Stomach (tissue), 8 donors: ENCODE measurements at regions not wholly inside any gene's neighbourhood (a gene's known extent, or its start where the extent isn't known, plus 50 kb on each side); places are given as distances from the start of the nearest gene placed in this dataset.

Experiments used
- DNase-seq, 2 donors: peaks; one replicate each; pipeline versions ENCODE4 v3.0.0 to v3.0.0-alpha.2; 2013 to 2019
- H3K27ac ChIP-seq, 5 donors: fragments of 200-600 bp in 4 of 5; sonication (generic) in 4 of 5; one replicate each; pipeline ENCODE4 v1.5.1; 2013 to 2019; ENCODE audit warnings: mild to moderate bottlenecking in 1 of 5, moderate library complexity in 1 of 5
- H3K27me3 ChIP-seq, 3 donors: fragments of 200-600 bp; sonication (generic); one replicate each; pipeline ENCODE4 v1.5.1; 2017 to 2019; ENCODE audit warnings: mixed run types in 1 of 3
- H3K36me3 ChIP-seq, 4 donors: fragments of 200-600 bp; sonication (generic); 1 replicate in 3 of 4; 2 replicates in 1 of 4; pipeline ENCODE4 v1.5.1; 2016 to 2019
- H3K4me1 ChIP-seq, 4 donors: fragments of 200-600 bp; sonication (generic); one replicate each; pipeline ENCODE4 v1.5.1; 2016 to 2019
- H3K4me3 ChIP-seq, 4 donors: fragments of 200-600 bp; sonication (generic) in 3 of 4; one replicate each; pipeline ENCODE4 v1.5.1; 2016 to 2019; ENCODE audit warnings: mild to moderate bottlenecking in 1 of 4
- H3K9me3 ChIP-seq, 4 donors: fragments of 200-600 bp; sonication (generic); one replicate each; pipeline ENCODE4 v1.5.1; 2016 to 2019
- CTCF ChIP-seq, 7 experiments: fragments of 450-650 bp in 4 of 7; fragments of 200-600 bp in 3 of 7; sonication (generic) in 3 of 7; IDR thresholded peaks; one replicate each; pipeline ENCODE4 v1.5.1; 2016 to 2019; ENCODE audit warnings: antibody characterized with exemption in 7 of 7, control low read depth in 2 of 7, mild to moderate bottlenecking in 1 of 7
- EP300 ChIP-seq: sonication (generic); formaldehyde crosslinking; IDR thresholded peaks from one replicate; pipeline ENCODE4 v1.6.1; 2017; ENCODE audit warnings: antibody characterized with exemption
- POLR2A ChIP-seq, 4 donors: fragments of 450-650 bp; IDR thresholded peaks; one replicate each; pipeline ENCODE4 v1.6.1; 2016; ENCODE audit warnings: antibody characterized with exemption in 4 of 4, control low read depth in 2 of 4, mild to moderate bottlenecking in 1 of 4, moderate library complexity in 1 of 4
- POLR2AphosphoS5 ChIP-seq, 3 donors: sonication (generic); formaldehyde crosslinking; IDR thresholded peaks; one replicate each; pipeline ENCODE4 v1.6.1; 2016; ENCODE audit warnings: antibody characterized with exemption in 3 of 3
- WGBS, 5 donors: extraction: QIAGEN DNeasy Blood & Tissue Kit in 3 of 5; methylation state at CpG; one replicate each; pipeline versions ENCODE4 v1.1.5 to v1.1.7; 2013 to 2018; 5-methylcytosine and 5-hydroxymethylcytosine counted together
- intact Hi-C: fragments of 100-400 bp; cut with DNase I; formaldehyde crosslinking; loops from one replicate; pipeline ENCODE4 v1.15.1; 2023; ENCODE audit warnings: low total_unique reads
- donor health status: healthy with polysubstance abuse.
- donor health status: Bipolar disorder and iron deficiency.
- donor health status: healthy.

- TF ChIP-seq EP300 (no peak), CTCF (IDR thresholded peaks at IDR 0.05) (no peak), POLR2AphosphoS5 (IDR thresholded peaks at IDR 0.05) (no peak), POLR2A (IDR thresholded peaks at IDR 0.05) (no peak)
- H3K27me3 ChIP-seq = no peaks in the 10 kb centered on the region
- no peak overlapping the region for H3K4me3 ChIP-seq
- DNase-seq = no peak
- no peaks in the 10 kb centered on the region for H3K4me1 ChIP-seq
- H3K27ac ChIP-seq = no peak overlapping the region
- intact Hi-C loops = no loop called here
- 73 to 81% (median 79%) methylated on average over 5 of the region's 5 CpGs for WGBS, 5 donors
- no peaks in the 10 kb centered on the region for H3K36me3 ChIP-seq
- H3K9me3 ChIP-seq = no peaks in the 10 kb centered on the region
These were observed 402.9 kb upstream of the MAP3K7 start for GRCh38 chr6:90989763-90990162.

GRCh38 chr6:90984066-90984465, 397.2 kb upstream of the MAP3K7 start:
- no peaks in the 10 kb centered on the region for H3K36me3 ChIP-seq
- 62 to 77% (median 65%) methylated on average over 3 of the region's 3 CpGs for WGBS, 5 donors
- no peaks in the 10 kb centered on the region for H3K9me3 ChIP-seq
- TF ChIP-seq EP300 = no peak
- no peak for TF ChIP-seq CTCF (IDR thresholded peaks at IDR 0.05)
- TF ChIP-seq POLR2AphosphoS5 (IDR thresholded peaks at IDR 0.05) = no peak
- TF ChIP-seq POLR2A (IDR thresholded peaks at IDR 0.05) = no peak
- intact Hi-C loops = no loop called here
- H3K27me3 ChIP-seq = no peaks in the 10 kb centered on the region
- DNase-seq = no peak
- no peak overlapping the region for H3K4me3 ChIP-seq
- no peaks in the 10 kb centered on the region for H3K4me1 ChIP-seq
- no peak overlapping the region for H3K27ac ChIP-seq

- H3K9me3 ChIP-seq = no peaks in the 10 kb centered on the region
- no peak for TF ChIP-seq POLR2AphosphoS5 (IDR thresholded peaks at IDR 0.05)
- TF ChIP-seq EP300 = no peak
- TF ChIP-seq CTCF (IDR thresholded peaks at IDR 0.05) = no peak
- no peak for TF ChIP-seq POLR2A (IDR thresholded peaks at IDR 0.05)
- no peak overlapping the region for H3K4me3 ChIP-seq
- 47 to 56% (median 56%) methylated on average over 4 of the region's 4 CpGs for WGBS, 5 donors
- H3K4me1 ChIP-seq = no peaks in the 10 kb centered on the region
- no peak overlapping the region for H3K27ac ChIP-seq
- intact Hi-C loops = no loop called here
- no peaks in the 10 kb centered on the region for H3K36me3 ChIP-seq
- H3K27me3 ChIP-seq = no peaks in the 10 kb centered on the region
- DNase-seq = no peak
These were observed 396.6 kb upstream of the MAP3K7 start for GRCh38 chr6:90983462-90983861.

GRCh38 chr6:90982581-90982980, 395.7 kb upstream of the MAP3K7 start:
- H3K27ac ChIP-seq = no peak overlapping the region
- TF ChIP-seq POLR2A (IDR thresholded peaks at IDR 0.05) = no peak
- TF ChIP-seq EP300 = no peak
- no peak for TF ChIP-seq CTCF (IDR thresholded peaks at IDR 0.05)
- TF ChIP-seq POLR2AphosphoS5 (IDR thresholded peaks at IDR 0.05) = no peak
- H3K36me3 ChIP-seq = no peaks in the 10 kb centered on the region
- H3K9me3 ChIP-seq = no peaks in the 10 kb centered on the region
- no peaks in the 10 kb centered on the region for H3K27me3 ChIP-seq
- H3K4me3 ChIP-seq = no peak overlapping the region
- H3K4me1 ChIP-seq = no peaks in the 10 kb centered on the region
- intact Hi-C loops = no loop called here
- WGBS, 5 donors = 79 to 90% (median 84%) methylated on average over 7 of the region's 7 CpGs
- DNase-seq = no peak

GRCh38 chr6:90982051-90982450, 395.2 kb upstream of the MAP3K7 start:
- TF ChIP-seq POLR2A (IDR thresholded peaks at IDR 0.05) (no peak), POLR2AphosphoS5 (IDR thresholded peaks at IDR 0.05) (no peak), CTCF (IDR thresholded peaks at IDR 0.05) (no peak), EP300 (no peak)
- Histone ChIP-seq H3K27me3 (no peaks in the 10 kb centered on the region), H3K36me3 (no peaks in the 10 kb centered on the region), H3K27ac (no peak overlapping the region), H3K4me1 (no peaks in the 10 kb centered on the region), H3K9me3 (no peaks in the 10 kb centered on the region), H3K4me3 (no peak overlapping the region)
- 87 to 95% (median 93%) methylated on average over 3 of the region's 3 CpGs for WGBS, 5 donors
- no peak for DNase-seq
- intact Hi-C loops = no loop called here
